ENCODE measurements at regions not wholly inside any gene's neighbourhood (a gene's known extent, or its start where the extent isn't known, plus 50 kb on each side); places are given as distances from the start of the nearest gene placed in this dataset.

DNA sequence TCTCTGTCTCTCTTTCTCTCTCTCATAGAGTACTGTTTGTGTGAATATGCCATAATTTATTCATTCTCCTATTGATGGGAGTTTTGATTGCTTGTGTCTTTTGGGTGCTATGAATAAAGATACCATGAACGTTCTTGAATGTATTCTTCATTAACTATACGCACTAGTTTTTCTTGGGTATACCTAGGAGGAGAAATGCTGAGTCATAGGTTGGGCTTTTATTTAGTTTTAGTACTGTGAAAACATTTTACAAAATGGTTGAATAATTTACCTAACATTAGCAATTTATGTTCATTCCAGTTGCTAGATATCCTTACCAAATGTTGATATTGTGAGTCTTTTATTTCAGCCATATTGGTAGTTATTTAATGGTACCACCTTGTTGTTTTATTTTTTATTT is 192.5 kb downstream of the NPR3 start:
- BruUV-seq (replicated peaks) = no TSS peak
- Histone ChIP-seq H2AFZ (ENCODE audit: low read length) (no peak overlapping the region), H3K4me3 (ENCODE audit: low read length) (no peak overlapping the region), H3K4me1 (ENCODE audit: insufficient read depth, low read length) (no peaks in the 10 kb centered on the region), H3K79me2 (ENCODE audit: low read length) (no peaks in the 10 kb centered on the region), H3K9me3 (ENCODE audit: low read length) (no peaks in the 10 kb centered on the region), H3K9ac (ENCODE audit: low read length) (no peak overlapping the region), H3K4me2 (ENCODE audit: low read length) (no peak overlapping the region), H3K27me3 (ENCODE audit: low read length) (no peaks in the 10 kb centered on the region), H3K27ac (ENCODE audit: low read length) (no peak overlapping the region), H3K36me3 (ENCODE audit: low read depth, low read length) (no peaks in the 10 kb centered on the region), H3K9me2 (replicated peaks; ENCODE audit: low read length) (no peaks in the 10 kb centered on the region), H3F3A (ENCODE audit: low read length, unreplicated experiment) (no peaks in the 10 kb centered on the region), H4K20me1 (ENCODE audit: low read length) (no peaks in the 10 kb centered on the region)
- TF ChIP-seq, protein P1, sequence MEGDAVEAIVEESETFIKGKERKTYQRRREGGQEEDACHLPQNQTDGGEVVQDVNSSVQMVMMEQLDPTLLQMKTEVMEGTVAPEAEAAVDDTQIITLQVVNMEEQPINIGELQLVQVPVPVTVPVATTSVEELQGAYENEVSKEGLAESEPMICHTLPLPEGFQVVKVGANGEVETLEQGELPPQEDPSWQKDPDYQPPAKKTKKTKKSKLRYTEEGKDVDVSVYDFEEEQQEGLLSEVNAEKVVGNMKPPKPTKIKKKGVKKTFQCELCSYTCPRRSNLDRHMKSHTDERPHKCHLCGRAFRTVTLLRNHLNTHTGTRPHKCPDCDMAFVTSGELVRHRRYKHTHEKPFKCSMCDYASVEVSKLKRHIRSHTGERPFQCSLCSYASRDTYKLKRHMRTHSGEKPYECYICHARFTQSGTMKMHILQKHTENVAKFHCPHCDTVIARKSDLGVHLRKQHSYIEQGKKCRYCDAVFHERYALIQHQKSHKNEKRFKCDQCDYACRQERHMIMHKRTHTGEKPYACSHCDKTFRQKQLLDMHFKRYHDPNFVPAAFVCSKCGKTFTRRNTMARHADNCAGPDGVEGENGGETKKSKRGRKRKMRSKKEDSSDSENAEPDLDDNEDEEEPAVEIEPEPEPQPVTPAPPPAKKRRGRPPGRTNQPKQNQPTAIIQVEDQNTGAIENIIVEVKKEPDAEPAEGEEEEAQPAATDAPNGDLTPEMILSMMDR (conservative IDR thresholded peaks at IDR 0.05; ENCODE audit: low read depth, low read length) = no peak
- no peak for TF ChIP-seq EZH2phosphoT487 (IDR thresholded peaks at IDR 0.05; ENCODE audit: borderline replicate concordance, low read length)
- TF ChIP-seq EZH2 (IDR thresholded peaks at IDR 0.05; ENCODE audit: low read length, unreplicated experiment) = no peak
- intact Hi-C loops (cut with micrococcal nuclease) = no loop called here
- POLR2A ChIA-PET (ENCODE audit: unreplicated experiment) = no interaction called here
- DNase-seq (no peak), ATAC-seq (no peak)
- CTCF ChIA-PET = no interaction called here

DNA sequence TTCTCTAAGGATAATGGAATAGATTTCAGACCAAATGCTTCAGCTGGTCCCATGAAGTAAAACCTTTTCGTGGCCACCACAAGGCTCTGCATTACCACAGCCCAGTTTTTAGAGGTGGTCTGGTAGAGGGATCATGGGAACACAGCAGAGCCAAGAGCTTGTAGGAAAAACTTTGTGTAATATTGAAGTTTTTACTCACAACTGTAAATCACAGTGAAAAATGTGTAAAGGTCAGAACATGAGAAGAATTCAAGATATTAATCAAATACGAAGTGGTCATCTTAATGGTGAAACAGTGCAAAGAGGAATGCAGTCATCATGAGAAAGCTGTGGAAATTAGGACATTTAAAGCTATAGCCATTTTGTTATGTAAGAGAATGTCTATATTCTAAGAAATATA is 197.5 kb downstream of the NPR3 start:
- POLR2A ChIA-PET (ENCODE audit: unreplicated experiment) = no interaction called here
- CTCF ChIA-PET = no interaction called here

DNA sequence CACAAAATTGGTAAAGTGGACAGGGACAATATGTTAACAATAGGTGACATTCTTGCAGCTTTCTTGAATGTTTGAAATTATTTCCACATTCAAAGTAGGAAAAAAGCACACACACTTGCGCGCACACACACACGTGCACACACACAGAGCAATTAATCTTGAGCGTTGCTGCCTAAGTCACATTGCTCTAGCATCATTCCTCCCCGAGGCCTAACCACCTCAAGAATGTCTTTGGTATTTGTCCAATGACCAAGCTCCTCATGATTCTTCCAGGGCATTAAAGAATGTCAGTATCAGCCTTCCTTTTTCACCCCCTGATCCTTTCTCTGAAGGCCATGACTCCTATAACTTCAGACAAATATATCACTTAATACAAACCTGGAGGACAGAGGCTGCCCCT is 198.1 kb downstream of the NPR3 start:
- ChIA-PET POLR2A (ENCODE audit: unreplicated experiment) (no interaction called here), CTCF (no interaction called here)
- H3K4me2 ChIP-seq (ENCODE audit: low read length) = no peak overlapping the region
- no peaks in the 10 kb centered on the region for H3K36me3 ChIP-seq (ENCODE audit: low read depth, low read length)
- H3K27me3 ChIP-seq (ENCODE audit: low read length) = no peaks in the 10 kb centered on the region
- ATAC-seq = no peak
- no peak overlapping the region for H2AFZ ChIP-seq (ENCODE audit: low read length)
- no peaks in the 10 kb centered on the region for H3K79me2 ChIP-seq (ENCODE audit: low read length)
- H3K27ac ChIP-seq (ENCODE audit: low read length) = no peak overlapping the region
- TF ChIP-seq, protein P1 (conservative IDR thresholded peaks at IDR 0.05; ENCODE audit: low read depth, low read length) = no peak
- TF ChIP-seq EZH2 (IDR thresholded peaks at IDR 0.05; ENCODE audit: low read length, unreplicated experiment) (no peak), EZH2phosphoT487 (IDR thresholded peaks at IDR 0.05; ENCODE audit: borderline replicate concordance, low read length) (no peak)
- no peak overlapping the region for H3K9ac ChIP-seq (ENCODE audit: low read length)
- intact Hi-C loops (cut with micrococcal nuclease) = no loop called here
- no TSS peak for BruUV-seq (replicated peaks)
- H3K4me3 ChIP-seq (ENCODE audit: low read length) = no peak overlapping the region
- H3K9me3 ChIP-seq (ENCODE audit: low read length) = no peaks in the 10 kb centered on the region
- no peaks in the 10 kb centered on the region for H3K4me1 ChIP-seq (ENCODE audit: insufficient read depth, low read length)
- no peaks in the 10 kb centered on the region for H3K9me2 ChIP-seq (replicated peaks; ENCODE audit: low read length)
- H3F3A ChIP-seq (ENCODE audit: low read length, unreplicated experiment) = no peaks in the 10 kb centered on the region
- no peak for DNase-seq
- H4K20me1 ChIP-seq (ENCODE audit: low read length) = no peaks in the 10 kb centered on the region

More for the DNA sequence above, 197.5 kb downstream of the NPR3 start:
- Histone ChIP-seq H3K36me3 (ENCODE audit: low read depth, low read length) (no peaks in the 10 kb centered on the region), H3K9me2 (replicated peaks; ENCODE audit: low read length) (no peaks in the 10 kb centered on the region), H3K27me3 (ENCODE audit: low read length) (no peaks in the 10 kb centered on the region), H3K27ac (ENCODE audit: low read length) (no peak overlapping the region), H3K4me3 (ENCODE audit: low read length) (no peak overlapping the region), H3F3A (ENCODE audit: low read length, unreplicated experiment) (no peaks in the 10 kb centered on the region), H4K20me1 (ENCODE audit: low read length) (no peaks in the 10 kb centered on the region), H3K4me2 (ENCODE audit: low read length) (no peak overlapping the region), H3K79me2 (ENCODE audit: low read length) (no peaks in the 10 kb centered on the region), H3K9me3 (ENCODE audit: low read length) (no peaks in the 10 kb centered on the region), H3K4me1 (ENCODE audit: insufficient read depth, low read length) (no peaks in the 10 kb centered on the region), H3K9ac (ENCODE audit: low read length) (no peak overlapping the region), H2AFZ (ENCODE audit: low read length) (no peak overlapping the region)
- intact Hi-C loops (cut with micrococcal nuclease) = no loop called here
- BruUV-seq (replicated peaks) = no TSS peak
- TF ChIP-seq EZH2phosphoT487 (IDR thresholded peaks at IDR 0.05; ENCODE audit: borderline replicate concordance, low read length) = no peak
- TF ChIP-seq EZH2 (IDR thresholded peaks at IDR 0.05; ENCODE audit: low read length, unreplicated experiment) = no peak
- TF ChIP-seq, protein P1 (conservative IDR thresholded peaks at IDR 0.05; ENCODE audit: low read depth, low read length) = no peak
- DNase-seq = no peak
- ATAC-seq = no peak

Measured in PC-3 (cell line).